Tibial nerve (tissue), 4 donors: ENCODE measurements at regions not wholly inside any gene's neighbourhood (a gene's known extent, or its start where the extent isn't known, plus 50 kb on each side); places are given as distances from the start of the nearest gene placed in this dataset.

Experiments
- DNase-seq, 2 donors: peaks; one replicate each; pipeline ENCODE4 v3.0.0-alpha.2; 2019; ENCODE audit warnings: low spot score in 2 of 2
- H3K27ac ChIP-seq, 4 donors: fragments of 200-600 bp; sonication (generic) in 3 of 4; one replicate each; pipeline ENCODE4 v1.5.1; 2017 to 2019; ENCODE audit warnings: mild to moderate bottlenecking in 1 of 4
- H3K27me3 ChIP-seq, 2 donors: fragments of 200-600 bp; sonication (generic) in 1 of 2; one replicate each; pipeline versions ENCODE4 v1.5.1 to v1.6.0; 2017 to 2019
- H3K36me3 ChIP-seq, 3 donors: fragments of 200-600 bp; sonication (generic); one replicate each; pipeline ENCODE4 v1.5.1; 2018 to 2019
- H3K4me1 ChIP-seq, 4 donors: fragments of 200-600 bp; sonication (generic) in 3 of 4; one replicate each; pipeline ENCODE4 v1.5.1; 2017 to 2019
- H3K4me3 ChIP-seq, 4 donors: fragments of 200-600 bp; sonication (generic) in 3 of 4; one replicate each; pipeline ENCODE4 v1.5.1; 2017 to 2019; ENCODE audit warnings: mild to moderate bottlenecking in 1 of 4, moderate library complexity in 1 of 4
- H3K9me3 ChIP-seq, 4 donors: fragments of 200-600 bp; sonication (generic) in 3 of 4; one replicate each; pipeline ENCODE4 v1.5.1; 2017 to 2019
- EP300 ChIP-seq, 2 donors: sonication (generic); formaldehyde crosslinking; IDR thresholded peaks; one replicate each; pipeline ENCODE4 v1.6.1; 2017; ENCODE audit warnings: antibody characterized with exemption in 2 of 2, mild to moderate bottlenecking in 1 of 2
- POLR2A ChIP-seq, 2 donors: fragments of 450-650 bp; IDR thresholded peaks; one replicate each; pipeline ENCODE4 v1.6.1; 2017; ENCODE audit warnings: antibody characterized with exemption in 2 of 2, mild to moderate bottlenecking in 2 of 2, moderate library complexity in 2 of 2
- WGBS, 2 donors: methylation state at CpG; one replicate each; pipeline ENCODE4 v1.1.5; 2018; 5-methylcytosine and 5-hydroxymethylcytosine counted together
- TF ChIP-seq, protein P1 (sequence below), 5 experiments: fragments of 200-600 bp in 3 of 5; fragments of 450-650 bp in 2 of 5; sonication (generic) in 3 of 5; IDR thresholded peaks; one replicate each; pipeline ENCODE4 v1.5.1; 2016 to 2019; ENCODE audit warnings: antibody characterized with exemption in 5 of 5, mild to moderate bottlenecking in 3 of 5, moderate library complexity in 2 of 5

GRCh38 chr1:191890433-191891088 lies 267.7 kb upstream of the RGS18 start:
- DNase-seq, result no peak
- Histone ChIP-seq H3K36me3 (no peaks in the 10 kb centered on the region), H3K4me1 (no peaks in the 10 kb centered on the region), H3K27ac (no peak overlapping the region), H3K4me3 (no peak overlapping the region), H3K27me3 (no peaks in the 10 kb centered on the region), H3K9me3 (no peaks in the 10 kb centered on the region)
- 86 to 87% methylated on average over 3 of the region's 3 CpGs for WGBS, 2 donors
- TF ChIP-seq, protein P1, sequence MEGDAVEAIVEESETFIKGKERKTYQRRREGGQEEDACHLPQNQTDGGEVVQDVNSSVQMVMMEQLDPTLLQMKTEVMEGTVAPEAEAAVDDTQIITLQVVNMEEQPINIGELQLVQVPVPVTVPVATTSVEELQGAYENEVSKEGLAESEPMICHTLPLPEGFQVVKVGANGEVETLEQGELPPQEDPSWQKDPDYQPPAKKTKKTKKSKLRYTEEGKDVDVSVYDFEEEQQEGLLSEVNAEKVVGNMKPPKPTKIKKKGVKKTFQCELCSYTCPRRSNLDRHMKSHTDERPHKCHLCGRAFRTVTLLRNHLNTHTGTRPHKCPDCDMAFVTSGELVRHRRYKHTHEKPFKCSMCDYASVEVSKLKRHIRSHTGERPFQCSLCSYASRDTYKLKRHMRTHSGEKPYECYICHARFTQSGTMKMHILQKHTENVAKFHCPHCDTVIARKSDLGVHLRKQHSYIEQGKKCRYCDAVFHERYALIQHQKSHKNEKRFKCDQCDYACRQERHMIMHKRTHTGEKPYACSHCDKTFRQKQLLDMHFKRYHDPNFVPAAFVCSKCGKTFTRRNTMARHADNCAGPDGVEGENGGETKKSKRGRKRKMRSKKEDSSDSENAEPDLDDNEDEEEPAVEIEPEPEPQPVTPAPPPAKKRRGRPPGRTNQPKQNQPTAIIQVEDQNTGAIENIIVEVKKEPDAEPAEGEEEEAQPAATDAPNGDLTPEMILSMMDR (IDR thresholded peaks at IDR 0.05), result no peak
- TF ChIP-seq EP300 (IDR thresholded peaks at IDR 0.05) (no peak), POLR2A (IDR thresholded peaks at IDR 0.05) (no peak)

DNA sequence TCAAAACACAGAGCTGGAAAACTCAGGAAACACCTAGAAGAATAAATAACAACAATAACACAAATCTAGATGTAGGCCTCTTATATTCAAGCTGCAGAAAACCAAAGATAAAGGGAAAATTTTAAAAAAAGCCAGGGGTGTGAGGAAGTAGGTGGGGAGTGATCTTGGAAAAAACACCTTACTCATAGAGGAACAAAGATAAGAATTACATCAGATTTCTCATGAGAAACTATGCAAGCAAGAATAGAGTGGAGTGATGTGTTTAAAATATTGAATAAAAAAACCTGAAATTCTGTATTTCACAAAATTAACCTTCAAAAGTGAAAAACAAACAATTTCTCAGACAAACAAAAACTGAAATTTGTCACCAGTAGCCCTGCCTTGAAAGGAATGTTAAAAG lies 265.5 kb upstream of the RGS18 start:
- no peaks in the 10 kb centered on the region for H3K27me3 ChIP-seq
- TF ChIP-seq, protein P1 (IDR thresholded peaks at IDR 0.05), result no peak
- TF ChIP-seq POLR2A (IDR thresholded peaks at IDR 0.05) (no peak), EP300 (IDR thresholded peaks at IDR 0.05) (no peak)
- H3K36me3 ChIP-seq, result no peaks in the 10 kb centered on the region
- no peak for DNase-seq
- no peaks in the 10 kb centered on the region for H3K9me3 ChIP-seq
- no peak overlapping the region for H3K27ac ChIP-seq
- H3K4me1 ChIP-seq, result no peaks in the 10 kb centered on the region
- no peak overlapping the region for H3K4me3 ChIP-seq

DNA sequence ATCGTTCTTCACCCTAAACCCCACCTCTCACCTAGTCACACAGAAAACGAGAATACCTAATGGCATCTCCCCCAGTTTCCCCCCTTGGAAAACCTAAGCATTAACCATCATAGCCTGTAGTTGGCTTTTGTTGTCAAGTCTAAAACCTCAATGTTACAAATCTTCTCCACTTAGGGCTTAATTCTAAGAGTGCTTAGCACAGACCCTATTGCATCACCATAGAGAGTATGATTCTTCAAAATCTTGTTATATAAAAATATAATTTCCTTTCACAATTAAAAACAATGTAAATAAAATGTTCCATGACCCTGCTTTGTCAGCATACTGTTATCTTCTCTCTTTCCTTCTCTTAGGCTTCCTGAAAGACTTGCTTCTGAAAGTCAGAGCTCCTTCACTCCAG lies 263.2 kb upstream of the RGS18 start:
- 79 to 89% methylated on average over 2 of the region's 2 CpGs for WGBS, 2 donors
- Histone ChIP-seq H3K9me3 (no peaks in the 10 kb centered on the region), H3K27me3 (no peaks in the 10 kb centered on the region)

DNA sequence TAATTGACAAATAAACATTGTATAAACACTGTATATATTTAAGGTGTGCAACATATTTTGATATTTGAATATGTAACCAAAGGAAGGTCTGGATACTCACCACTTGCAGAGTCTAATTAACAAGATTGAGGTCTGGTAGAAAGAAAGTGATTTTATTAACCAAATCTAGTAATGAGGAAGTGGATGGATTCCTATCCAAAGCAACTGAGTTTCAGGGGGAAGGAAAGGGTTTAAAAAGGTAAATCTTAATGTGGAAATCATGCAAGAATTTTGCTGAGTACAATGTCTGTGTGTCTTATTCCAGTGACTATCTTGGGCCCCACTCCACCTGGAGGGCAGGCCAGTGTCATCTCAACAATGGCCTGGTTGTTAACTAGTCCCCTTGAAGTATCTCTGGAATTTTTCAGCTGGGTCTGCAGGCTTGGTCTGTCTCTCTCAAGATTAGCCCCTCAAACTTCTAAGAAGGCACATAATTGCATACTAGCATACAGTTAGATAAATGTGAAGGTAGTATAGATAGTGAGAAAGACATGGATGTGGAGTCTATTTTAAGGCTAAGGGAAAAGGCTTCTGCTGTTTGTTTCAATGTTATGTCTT lies 262.7 kb upstream of the RGS18 start:
- Histone ChIP-seq H3K4me1 (no peaks in the 10 kb centered on the region), H3K27ac (no peak overlapping the region), H3K4me3 (no peak overlapping the region), H3K36me3 (no peaks in the 10 kb centered on the region), H3K27me3 (no peaks in the 10 kb centered on the region), H3K9me3 (no peaks in the 10 kb centered on the region)
- DNase-seq, result no peak
- TF ChIP-seq, protein P1 (IDR thresholded peaks at IDR 0.05), result no peak

More for the DNA sequence above, 263.2 kb upstream of the RGS18 start:
- H3K27ac ChIP-seq, result no peak overlapping the region
- H3K4me3 ChIP-seq, result no peak overlapping the region
- no peaks in the 10 kb centered on the region for H3K4me1 ChIP-seq
- no peak for TF ChIP-seq POLR2A (IDR thresholded peaks at IDR 0.05)
- no peak for TF ChIP-seq EP300 (IDR thresholded peaks at IDR 0.05)
- TF ChIP-seq, protein P1 (IDR thresholded peaks at IDR 0.05), result no peak
- no peak for DNase-seq
- H3K36me3 ChIP-seq, result no peaks in the 10 kb centered on the region

DNA sequence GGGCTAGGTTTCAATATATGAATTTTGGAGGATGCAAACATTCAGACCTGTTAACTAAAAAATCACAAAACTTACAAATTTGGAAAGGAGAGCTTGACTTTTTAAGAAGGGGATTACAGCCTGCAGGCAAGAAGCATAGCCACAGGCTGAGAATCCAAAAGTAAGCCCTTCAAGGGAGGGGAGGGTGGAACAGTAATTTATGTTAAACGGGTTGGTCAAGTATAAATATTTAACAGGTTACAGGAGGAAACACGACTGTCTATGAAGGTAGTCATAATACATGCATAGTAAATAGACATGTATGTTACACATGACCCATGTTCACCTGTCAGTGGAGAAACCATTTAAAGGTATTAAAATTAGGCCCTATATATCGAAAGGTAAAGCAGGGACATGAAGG lies 261.1 kb upstream of the RGS18 start:
- Histone ChIP-seq H3K4me1 (no peaks in the 10 kb centered on the region), H3K9me3 (no peaks in the 10 kb centered on the region), H3K27me3 (no peaks in the 10 kb centered on the region), H3K36me3 (no peaks in the 10 kb centered on the region), H3K27ac (no peak overlapping the region), H3K4me3 (no peak overlapping the region)
- no peak for DNase-seq
- WGBS, 2 donors, result 84 to 91% methylated on average over 3 of the region's 3 CpGs
- TF ChIP-seq EP300 (IDR thresholded peaks at IDR 0.05) (no peak), POLR2A (IDR thresholded peaks at IDR 0.05) (no peak)
- TF ChIP-seq, protein P1 (IDR thresholded peaks at IDR 0.05), result no peak
